GM10248 (cell line): ENCODE measurements at regions not wholly inside any gene's neighbourhood (a gene's known extent, or its start where the extent isn't known, plus 50 kb on each side); places are given as distances from the start of the nearest gene placed in this dataset.
"Not testable (repeated sequence)": the region's sequence is repeated elsewhere in the genome, so short reads cannot be mapped to it uniquely, and the experiment has no call there.

ENCODE experiments used
- CTCF ChIA-PET: fragments of 300-600 bp; sonication (Branson Sonifier 250); formaldehyde crosslinking; extraction: SDS; loops from one replicate; lab custom pipeline; 2021; ENCODE audit warnings: antibody characterized with exemption; lab: Yijun Ruan, JAX
- POLR2A ChIA-PET: fragments of 350-650 bp; sonication (Branson Sonifier 250); formaldehyde crosslinking; extraction: SDS; loops from one replicate; lab custom pipeline; 2020; ENCODE audit warnings: antibody characterized with exemption; lab: Yijun Ruan, JAX
- DNase-seq: peaks from one replicate; pipeline ENCODE4 v3.0.0; 2012; ENCODE audit errors: extremely low spot score

GRCh38 chr5:34223158-34223557 is 180.1 kb upstream of the C1QTNF3 start:
- POLR2A ChIA-PET, result not testable (repeated sequence)

GRCh38 chr5:34230402-34230801 is 187.4 kb upstream of the C1QTNF3 start:
- CTCF ChIA-PET, DNase-seq, POLR2A ChIA-PET: not testable (repeated sequence)

More at GRCh38 chr5:34223158-34223557, 180.1 kb upstream of the C1QTNF3 start:
- DNase-seq, CTCF ChIA-PET: not testable (repeated sequence)

GRCh38 chr5:34243802-34244201 is 200.8 kb upstream of the C1QTNF3 start:
- CTCF ChIA-PET, POLR2A ChIA-PET, DNase-seq: not testable (repeated sequence)

GRCh38 chr5:34244281-34245031 is 201.4 kb upstream of the C1QTNF3 start:
- POLR2A ChIA-PET, CTCF ChIA-PET, DNase-seq: not testable (repeated sequence)

GRCh38 chr5:34245032-34245394 is 202.0 kb upstream of the C1QTNF3 start:
- DNase-seq, POLR2A ChIA-PET, CTCF ChIA-PET: not testable (repeated sequence)

- DNase-seq, CTCF ChIA-PET, POLR2A ChIA-PET: not testable (repeated sequence)
Observed at GRCh38 chr5:34245813-34246212, 202.8 kb upstream of the C1QTNF3 start.

- POLR2A ChIA-PET, CTCF ChIA-PET, DNase-seq: not testable (repeated sequence)
Observed at GRCh38 chr5:34258598-34258997, 215.6 kb upstream of the C1QTNF3 start.

- DNase-seq, POLR2A ChIA-PET, CTCF ChIA-PET: not testable (repeated sequence)
Observed at GRCh38 chr5:34261020-34261419, 218.0 kb upstream of the C1QTNF3 start.

GRCh38 chr5:34266151-34266550 is 223.1 kb upstream of the C1QTNF3 start:
- CTCF ChIA-PET, POLR2A ChIA-PET, DNase-seq: not testable (repeated sequence)

- DNase-seq, POLR2A ChIA-PET: not testable (repeated sequence)
- CTCF ChIA-PET, result interaction anchor here (0.7 kb wide), 1 partner anchor 19 kb away, joined by 3 read pairs; no protein-coding TSS in a partner anchor
Observed at GRCh38 chr5:34296759-34297158, 253.7 kb upstream of the C1QTNF3 start.

- DNase-seq, POLR2A ChIA-PET, CTCF ChIA-PET: not testable (repeated sequence)
Observed at GRCh38 chr5:34329201-34329600, 286.2 kb upstream of the C1QTNF3 start.

- CTCF ChIA-PET, DNase-seq, POLR2A ChIA-PET: not testable (repeated sequence)
Observed at GRCh38 chr5:34329611-34330108, 286.6 kb upstream of the C1QTNF3 start.

- DNase-seq, POLR2A ChIA-PET, CTCF ChIA-PET: not testable (repeated sequence)
Observed at GRCh38 chr5:34331928-34332454, 289.0 kb upstream of the C1QTNF3 start.

GRCh38 chr5:34339408-34340001 is 296.5 kb upstream of the C1QTNF3 start:
- POLR2A ChIA-PET, DNase-seq, CTCF ChIA-PET: not testable (repeated sequence)

GRCh38 chr5:34354440-34354839 is 301.7 kb upstream of the RAI14 start:
- CTCF ChIA-PET, DNase-seq, POLR2A ChIA-PET: not testable (repeated sequence)

GRCh38 chr5:34371417-34371816 is 284.7 kb upstream of the RAI14 start:
- POLR2A ChIA-PET, result interaction anchor here (0.6 kb wide), 1 partner anchor 918 kb away, joined by 4 read pairs; no protein-coding TSS in a partner anchor
- DNase-seq, CTCF ChIA-PET: not testable (repeated sequence)

GRCh38 chr5:34371817-34372216 is 284.3 kb upstream of the RAI14 start:
- POLR2A ChIA-PET, result interaction anchor here (0.6 kb wide), 1 partner anchor 918 kb away, joined by 4 read pairs; no protein-coding TSS in a partner anchor
- DNase-seq, CTCF ChIA-PET: not testable (repeated sequence)

GRCh38 chr5:34372739-34373138 is 283.4 kb upstream of the RAI14 start:
- DNase-seq, CTCF ChIA-PET, POLR2A ChIA-PET: not testable (repeated sequence)
